ENCODE measurements at regions not wholly inside any gene's neighbourhood (a gene's known extent, or its start where the extent isn't known, plus 50 kb on each side); places are given as distances from the start of the nearest gene placed in this dataset.

DNA sequence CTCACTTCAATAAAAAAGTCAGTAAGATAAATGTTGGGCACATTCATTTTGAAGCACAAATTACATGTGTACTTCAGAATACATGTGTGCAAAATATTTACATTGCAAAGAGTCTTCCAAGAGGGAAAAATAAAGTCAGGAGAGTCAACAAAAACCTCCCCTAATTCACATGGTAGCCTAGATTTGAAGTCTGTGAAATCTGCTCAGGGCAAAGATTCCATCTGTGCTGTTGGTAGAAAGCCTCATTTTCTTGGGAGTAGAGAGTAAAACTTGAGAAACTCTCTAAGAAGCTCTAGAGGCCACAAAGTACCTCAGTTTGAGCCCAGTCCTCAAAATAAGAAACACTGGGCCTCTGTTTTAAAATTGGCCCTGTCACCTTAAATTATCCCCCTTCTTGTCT lies 303.4 kb downstream of the RAB28 start:
- DNase-seq = no peak

DNA sequence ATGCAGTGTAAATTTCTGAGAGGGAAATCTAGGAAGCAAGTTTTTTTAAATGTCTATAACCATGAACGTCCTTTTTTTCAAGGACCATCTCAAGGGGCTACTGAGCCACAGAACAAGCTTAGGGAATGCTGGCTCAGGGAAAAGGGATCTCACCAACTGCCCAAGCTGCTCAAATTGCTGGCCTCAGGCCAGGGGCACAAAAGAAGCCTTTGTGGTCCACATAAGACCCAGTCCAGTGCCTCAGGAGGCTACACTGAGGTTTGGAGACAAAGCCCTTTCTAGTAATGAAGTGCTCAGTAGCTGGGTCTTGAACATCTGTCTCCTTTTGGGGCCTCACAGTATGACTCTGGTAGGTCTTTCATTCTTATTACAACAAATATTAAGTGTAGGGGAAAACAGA lies 305.5 kb downstream of the RAB28 start:
- DNase-seq = no peak

DNA sequence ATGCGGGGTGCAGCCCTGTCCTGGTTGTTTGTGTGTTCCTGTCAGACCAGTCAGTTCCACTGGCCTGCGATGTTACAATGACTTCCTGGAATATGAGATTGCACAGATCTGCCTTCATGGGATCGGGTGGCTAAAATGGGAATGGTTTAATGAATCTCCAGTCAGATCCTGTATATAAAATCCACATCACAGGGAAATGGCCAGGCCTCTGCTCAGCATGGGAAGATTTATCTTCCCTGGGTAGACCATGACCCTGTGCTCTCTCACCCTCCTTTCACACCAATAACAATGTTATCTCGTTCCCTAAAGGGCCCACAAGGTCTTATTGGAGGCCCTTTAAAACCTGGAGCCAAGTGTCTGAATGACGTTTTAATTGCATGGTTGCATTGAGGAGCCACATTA lies 307.4 kb downstream of the RAB28 start:
- no peak for DNase-seq

DNA sequence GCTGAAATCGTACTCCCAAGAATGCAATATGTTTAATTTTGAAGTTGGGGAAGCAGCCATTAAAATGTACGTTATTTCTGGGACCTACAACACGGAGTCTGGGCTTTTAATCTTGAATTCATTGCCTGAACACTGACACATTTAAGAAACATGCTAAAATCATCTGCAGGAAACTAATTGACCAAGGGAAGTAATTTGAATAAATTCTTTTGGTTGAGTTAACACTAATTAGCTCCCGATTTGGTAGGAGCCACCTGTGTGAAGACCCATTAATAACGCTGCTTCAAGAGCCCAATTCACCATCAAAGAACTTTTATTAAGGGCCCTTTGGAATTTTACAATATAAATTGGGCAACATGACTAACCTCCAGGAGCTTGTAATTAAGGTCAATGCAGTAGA lies 309.2 kb downstream of the RAB28 start:
- no peak for DNase-seq

DNA sequence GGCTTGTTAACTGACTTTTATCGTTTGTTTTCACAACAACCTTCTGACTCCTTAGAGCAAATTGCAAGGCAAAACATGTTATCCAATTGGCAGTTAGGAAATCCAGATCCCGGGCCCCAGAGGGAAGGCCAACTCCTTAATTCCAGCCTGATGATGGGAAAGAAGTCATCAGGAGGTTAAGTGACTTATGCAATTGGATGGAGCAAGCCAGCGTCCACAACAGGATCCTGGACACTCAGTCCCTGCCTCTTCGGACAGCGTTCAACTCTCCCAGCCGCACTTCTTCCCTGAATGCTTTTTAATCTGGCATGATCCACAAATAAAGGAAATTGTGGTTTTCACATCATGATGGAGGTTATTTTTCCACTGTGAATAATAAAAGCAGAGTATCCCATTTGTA lies 310.1 kb downstream of the RAB28 start:
- no peak for DNase-seq

DNA sequence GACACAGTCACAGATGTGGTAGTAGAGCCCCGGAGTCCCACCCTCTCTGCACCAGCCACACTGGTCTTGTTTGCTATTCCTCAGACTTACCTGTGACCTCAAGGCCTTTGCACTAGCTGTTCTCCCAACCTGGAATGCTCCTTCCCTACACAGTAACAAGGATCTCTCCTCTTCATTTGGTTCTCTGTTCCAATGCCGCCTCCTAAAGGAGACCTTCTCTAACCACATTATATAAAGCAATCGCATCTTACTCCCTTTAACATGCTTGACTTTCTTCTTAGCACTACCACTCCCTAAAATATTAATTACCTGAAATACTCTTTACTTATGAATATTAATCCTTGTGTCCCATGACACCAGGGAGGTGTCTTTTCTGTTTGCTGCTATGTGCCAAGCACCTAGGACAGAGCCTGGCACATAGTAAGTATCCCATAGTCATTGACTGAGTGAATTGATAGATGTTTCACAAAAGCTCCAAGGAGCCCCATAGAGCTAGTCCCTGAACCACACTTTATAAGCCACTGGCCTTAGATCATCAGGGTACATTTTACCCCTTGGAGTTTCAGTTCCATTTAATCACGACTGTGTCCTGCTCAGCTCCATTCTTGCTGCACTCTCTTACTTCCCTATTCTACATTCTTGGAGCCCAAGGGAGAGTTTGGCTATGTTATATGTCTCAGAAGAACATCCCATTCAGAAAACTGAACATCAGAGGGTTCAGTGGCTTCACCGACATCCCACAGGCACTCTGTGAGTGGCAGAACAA lies 312.7 kb downstream of the RAB28 start:
- no peak for DNase-seq

DNA sequence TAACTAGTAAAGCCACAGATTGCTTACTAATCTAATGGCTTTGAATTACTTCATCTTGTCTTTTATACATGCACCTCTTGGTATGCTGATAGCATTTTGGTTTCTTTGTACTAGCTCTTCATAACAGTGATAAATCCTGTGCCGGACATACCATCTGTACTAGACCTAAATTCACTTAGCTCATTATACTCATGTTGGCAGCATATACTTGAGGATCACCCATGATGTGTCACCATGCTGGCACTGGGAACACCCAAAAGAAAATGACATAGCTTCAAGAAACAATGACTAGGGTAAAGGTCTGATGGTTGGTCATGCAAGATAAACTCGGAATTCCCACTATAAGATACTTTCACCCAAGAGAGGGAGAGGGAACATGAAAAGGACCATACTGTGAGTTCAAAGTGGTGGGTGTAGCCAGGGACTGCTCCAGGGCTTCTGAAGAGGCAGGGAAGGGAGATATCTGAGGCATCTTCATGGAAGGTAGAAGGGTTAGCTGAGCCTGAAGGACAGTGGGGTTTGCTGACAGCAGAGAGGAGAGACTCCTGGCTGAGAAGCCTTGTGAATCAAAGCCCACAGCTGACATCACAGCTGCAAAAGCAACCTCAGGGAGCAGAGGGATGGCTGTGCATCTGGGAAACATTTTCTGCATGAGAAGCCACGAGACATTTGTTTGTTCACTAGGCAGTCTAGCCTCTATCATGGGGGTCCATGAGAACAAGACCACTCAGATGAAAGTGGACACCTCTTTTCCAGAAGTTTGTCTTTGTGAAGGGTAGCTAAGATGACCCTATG lies 314.2 kb downstream of the RAB28 start:
- DNase-seq = no peak

DNA sequence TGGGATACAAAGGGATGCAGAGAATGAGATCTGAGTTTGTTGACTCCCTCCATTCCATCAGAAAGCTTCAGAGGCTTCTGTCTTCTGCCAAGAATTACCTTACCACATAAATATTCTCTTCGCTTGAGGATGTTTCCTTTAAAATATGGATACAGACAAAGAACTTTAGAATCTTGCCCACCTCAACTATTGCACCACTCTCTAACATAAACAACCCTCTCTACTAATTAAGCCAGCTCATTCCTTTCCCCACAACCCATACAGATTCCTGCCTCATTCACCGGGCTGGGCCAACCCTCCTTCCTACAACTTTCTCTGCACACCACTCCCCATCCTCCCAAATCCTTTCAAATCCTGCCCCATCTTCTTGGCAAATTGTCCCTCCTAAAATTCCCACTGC lies 315.8 kb downstream of the RAB28 start:
- no peak for DNase-seq

GRCh38 chr4:13166214-13166613 lies 317.9 kb downstream of the RAB28 start:
- DNase-seq = no peak

DNA sequence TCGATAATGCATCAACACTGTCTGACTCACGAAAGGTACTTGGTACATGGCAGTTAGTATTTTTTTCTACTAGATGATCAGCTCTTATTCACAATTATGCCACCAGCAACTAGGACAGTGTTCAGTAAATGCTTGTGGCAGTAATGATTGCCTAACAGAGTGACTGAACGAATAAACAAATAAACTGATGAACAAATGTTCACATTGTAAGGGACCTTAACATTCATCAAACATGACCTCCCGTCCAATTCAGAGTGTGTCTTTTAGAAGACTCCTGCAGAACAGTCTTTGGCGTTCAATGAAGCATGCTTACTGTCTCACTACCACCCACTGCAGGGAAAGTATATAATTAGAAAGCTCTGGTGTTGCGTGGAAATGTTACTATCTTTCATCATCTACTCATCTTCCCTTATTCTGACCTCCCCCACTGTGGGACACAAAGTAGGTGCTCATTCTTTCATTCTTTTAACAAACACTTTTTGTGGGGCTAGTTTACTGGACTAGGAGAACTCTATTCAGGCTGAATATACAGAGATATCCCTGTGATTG lies 319.3 kb downstream of the RAB28 start:
- no peak for DNase-seq

- DNase-seq = no peak
Observed at GRCh38 chr4:13162886-13163285, 321.3 kb downstream of the RAB28 start.

DNA sequence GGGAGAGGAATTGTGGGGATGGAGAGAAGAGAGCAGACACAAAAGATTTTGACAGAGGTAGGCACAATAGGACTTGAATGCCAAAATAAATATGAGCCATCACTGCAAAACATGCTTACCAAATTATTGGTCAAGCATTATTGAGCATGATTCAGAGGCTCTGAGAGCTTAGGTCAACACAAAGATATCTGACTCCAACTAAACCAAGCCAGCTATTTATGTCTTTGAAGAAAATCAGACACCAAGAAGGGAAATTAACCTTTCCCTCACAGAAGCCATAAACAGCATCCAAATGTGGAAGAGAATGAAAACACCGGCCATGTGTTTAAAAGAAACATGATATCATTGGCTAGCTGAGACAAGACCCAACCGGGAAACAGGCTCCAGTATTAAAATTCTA lies 323.2 kb downstream of the RAB28 start:
- DNase-seq = no peak

GRCh38 chr4:13159041-13159620 lies 325.0 kb downstream of the RAB28 start:
- no peak for DNase-seq

DNA sequence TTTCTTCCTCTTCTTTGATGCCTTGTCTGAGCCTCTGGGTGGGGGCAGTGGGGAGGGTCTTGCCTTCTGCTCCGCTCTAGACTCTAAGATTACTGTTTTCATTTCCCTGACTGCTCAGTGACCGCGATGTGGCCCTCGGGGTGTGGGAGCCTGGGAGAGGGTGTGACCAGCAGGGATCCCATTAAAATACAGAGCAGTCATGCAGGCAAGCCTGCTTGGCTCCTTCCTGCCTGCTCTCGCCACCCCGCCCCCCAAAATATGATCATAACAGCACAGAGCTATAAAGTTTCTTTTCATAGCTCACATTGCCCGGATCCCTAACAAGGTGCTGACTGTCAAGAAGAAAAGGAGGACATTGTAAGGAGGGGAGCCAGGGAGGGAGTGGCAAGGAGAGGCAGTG lies 332.9 kb downstream of the RAB28 start:
- DNase-seq = no peak

- no peak for DNase-seq
Observed at GRCh38 chr4:13143222-13144070, 340.7 kb downstream of the RAB28 start.

DNA sequence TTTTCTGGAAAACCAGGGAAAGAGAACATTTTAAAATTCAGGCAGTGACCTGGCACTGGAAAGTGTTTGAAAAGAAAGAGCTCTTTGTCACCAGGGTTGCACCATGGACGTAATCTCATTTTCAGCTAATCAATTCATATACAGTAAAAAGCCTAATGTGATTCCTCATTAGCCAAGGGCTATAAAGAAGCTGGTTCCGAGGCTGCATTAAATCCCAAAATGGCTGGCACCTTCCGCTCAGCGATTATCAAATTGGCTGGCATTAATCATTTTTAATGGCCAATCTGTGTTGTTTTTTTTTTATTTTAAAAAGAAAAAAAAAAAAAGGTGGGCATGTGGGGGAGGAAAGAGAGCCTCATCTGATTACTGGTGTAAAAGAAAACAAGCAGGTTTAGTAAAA lies 341.4 kb downstream of the RAB28 start:
- DNase-seq = no peak

GRCh38 chr4:13142191-13142590 lies 341.9 kb downstream of the RAB28 start:
- no peak for DNase-seq

DNA sequence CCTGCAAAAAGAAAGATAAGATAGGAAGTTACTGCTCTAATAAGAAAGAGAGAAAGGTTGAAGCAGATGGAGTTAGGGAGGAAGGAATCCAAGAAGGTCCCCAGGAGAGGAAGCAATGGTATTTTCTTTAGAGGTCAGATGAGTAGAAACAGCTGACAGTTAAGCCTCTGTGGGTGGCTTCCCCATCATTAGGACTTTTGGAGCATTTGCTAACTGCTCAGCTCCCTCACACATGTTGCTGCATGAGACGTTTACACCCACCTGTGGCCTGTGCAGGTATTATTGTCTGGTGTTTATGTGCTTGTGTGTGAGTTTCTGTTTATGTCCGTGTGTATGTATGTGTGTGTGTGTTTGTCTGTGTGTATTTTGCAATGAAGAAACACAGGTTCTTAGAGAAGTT lies 346.8 kb downstream of the RAB28 start:
- no peak for DNase-seq

DNA sequence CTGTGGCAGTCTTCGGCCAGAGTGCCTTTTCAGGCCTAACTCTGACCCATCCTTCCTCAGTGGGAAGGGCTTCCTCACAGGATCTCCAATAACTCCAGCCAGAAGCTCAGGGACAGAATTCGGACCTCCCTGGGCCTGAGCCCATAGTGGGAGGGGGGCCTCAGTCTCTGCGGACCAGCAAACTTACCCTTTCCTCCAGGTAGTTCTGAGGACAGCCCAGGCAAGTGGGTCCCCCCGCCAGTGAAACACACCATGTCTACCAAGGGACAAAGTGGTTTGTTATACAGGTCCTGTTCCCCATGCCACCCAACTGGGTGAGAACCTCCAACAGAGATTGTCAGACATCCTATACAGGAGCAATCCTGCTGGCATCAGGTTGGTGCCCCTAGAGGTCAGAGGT lies 350.4 kb downstream of the RAB28 start:
- DNase-seq = no peak

DNA sequence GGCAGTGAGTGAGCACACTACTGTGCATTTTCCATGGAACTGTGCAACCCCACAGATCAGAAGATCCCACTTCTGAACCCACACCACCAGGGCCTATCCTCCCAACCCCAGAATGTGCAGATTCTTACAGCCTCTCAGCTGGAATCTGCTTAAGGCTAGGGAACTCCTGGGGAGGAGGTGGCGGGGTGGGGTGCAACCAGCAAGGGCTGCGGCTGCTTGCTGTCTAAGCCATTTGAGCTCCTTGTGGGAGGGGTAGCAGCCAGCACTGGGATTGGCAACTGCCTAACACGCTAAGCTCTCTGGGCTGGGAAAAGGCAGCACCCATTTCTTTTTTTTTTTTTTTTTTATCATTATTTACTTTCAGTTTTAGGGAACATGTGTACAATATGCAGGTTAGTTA lies 353.3 kb downstream of the RAB28 start:
- no peak for DNase-seq

GRCh38 chr4:13129095-13129494 lies 355.0 kb downstream of the RAB28 start:
- no peak for DNase-seq

GRCh38 chr4:13126976-13127910 lies 356.9 kb downstream of the RAB28 start:
- no peak for DNase-seq

All from hippocampal formation (tissue), 2 donors.